ENCODE measurements at regions not wholly inside any gene's neighbourhood (a gene's known extent, or its start where the extent isn't known, plus 50 kb on each side); places are given as distances from the start of the nearest gene placed in this dataset.

DNA sequence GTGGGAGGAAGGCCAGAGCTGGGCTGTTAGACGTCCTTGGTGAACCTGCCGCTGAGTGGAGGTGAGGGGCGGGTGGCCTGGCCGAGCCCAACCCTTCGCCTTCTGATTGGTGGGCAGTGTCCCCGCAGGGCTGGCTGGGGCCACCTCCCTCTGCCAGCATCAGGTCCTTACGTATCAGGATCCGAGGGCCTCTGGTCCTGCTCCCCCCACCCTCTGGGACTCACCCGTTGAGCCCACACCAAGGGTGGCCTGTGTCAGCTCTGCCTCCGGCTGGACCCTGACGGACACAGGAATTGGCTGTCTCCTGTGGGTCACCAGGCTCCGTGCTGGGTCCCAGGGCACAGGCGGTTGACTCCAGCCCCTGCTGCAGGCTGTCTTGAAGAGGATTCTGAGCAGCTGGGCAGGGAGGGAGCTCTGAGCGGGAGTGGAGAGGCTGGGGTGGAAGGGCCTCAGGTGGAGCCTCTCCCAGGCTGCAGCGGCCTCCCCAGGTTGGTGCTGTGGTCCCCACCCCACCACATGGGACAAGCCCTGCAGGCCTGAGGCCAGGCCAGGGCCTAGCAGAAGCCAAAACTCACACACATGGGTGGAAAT lies 58.4 kb upstream of the NKX1-1 start:
- Mint-ChIP-seq H3K4me3 (no peak overlapping the region), H3K27me3 (ENCODE audit: low read depth) (peaks cover 48% of the 10 kb centered on the region), H3K36me3 (ENCODE audit: low read depth) (peaks cover 13% of the 10 kb centered on the region), H3K4me1 (peaks cover 4% of the 10 kb centered on the region), H3K27ac (no peak overlapping the region), H3K9me3 (peaks cover 13% of the 10 kb centered on the region)
- TF ChIP-seq, protein P1, sequence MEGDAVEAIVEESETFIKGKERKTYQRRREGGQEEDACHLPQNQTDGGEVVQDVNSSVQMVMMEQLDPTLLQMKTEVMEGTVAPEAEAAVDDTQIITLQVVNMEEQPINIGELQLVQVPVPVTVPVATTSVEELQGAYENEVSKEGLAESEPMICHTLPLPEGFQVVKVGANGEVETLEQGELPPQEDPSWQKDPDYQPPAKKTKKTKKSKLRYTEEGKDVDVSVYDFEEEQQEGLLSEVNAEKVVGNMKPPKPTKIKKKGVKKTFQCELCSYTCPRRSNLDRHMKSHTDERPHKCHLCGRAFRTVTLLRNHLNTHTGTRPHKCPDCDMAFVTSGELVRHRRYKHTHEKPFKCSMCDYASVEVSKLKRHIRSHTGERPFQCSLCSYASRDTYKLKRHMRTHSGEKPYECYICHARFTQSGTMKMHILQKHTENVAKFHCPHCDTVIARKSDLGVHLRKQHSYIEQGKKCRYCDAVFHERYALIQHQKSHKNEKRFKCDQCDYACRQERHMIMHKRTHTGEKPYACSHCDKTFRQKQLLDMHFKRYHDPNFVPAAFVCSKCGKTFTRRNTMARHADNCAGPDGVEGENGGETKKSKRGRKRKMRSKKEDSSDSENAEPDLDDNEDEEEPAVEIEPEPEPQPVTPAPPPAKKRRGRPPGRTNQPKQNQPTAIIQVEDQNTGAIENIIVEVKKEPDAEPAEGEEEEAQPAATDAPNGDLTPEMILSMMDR (IDR thresholded peaks at IDR 0.05; ENCODE audit: unreplicated experiment in 3 of 3): no peak

DNA sequence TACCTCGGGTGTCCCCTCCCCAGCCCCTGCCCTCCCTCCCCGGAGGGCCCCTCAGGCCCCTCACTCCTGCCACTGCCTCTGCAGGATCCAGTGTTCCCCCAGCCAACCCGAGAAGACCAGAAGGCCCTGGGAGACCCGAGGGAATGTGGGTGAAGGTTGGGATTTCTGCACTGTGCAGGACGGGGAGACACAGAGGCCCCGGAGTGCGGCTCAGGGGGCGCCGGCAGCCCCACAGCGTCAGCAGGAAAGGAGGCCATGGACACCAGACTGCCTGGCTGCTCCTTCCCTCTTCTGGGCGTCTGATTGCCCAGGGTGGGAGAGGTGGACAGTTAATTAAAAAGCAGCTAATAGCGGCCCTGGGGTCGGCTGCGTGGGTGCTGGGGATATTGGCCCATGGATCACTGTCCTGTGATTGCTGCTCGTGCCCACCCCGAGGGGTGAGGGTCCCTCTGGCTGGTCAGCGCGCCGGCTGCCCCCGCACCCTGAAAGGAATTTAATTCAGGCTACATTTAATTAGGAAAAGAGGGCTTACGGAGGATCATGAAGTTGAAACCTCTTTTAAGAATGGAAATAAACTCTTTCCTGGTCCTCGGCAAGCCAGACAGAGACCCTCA lies 57.8 kb upstream of the NKX1-1 start:
- Mint-ChIP-seq H3K4me3 (no peak overlapping the region), H3K27ac (no peak overlapping the region), H3K36me3 (ENCODE audit: low read depth) (peaks cover 13% of the 10 kb centered on the region), H3K9me3 (peaks cover 13% of the 10 kb centered on the region), H3K27me3 (ENCODE audit: low read depth) (peaks cover 48% of the 10 kb centered on the region), H3K4me1 (peaks cover 4% of the 10 kb centered on the region)
- TF ChIP-seq, protein P1 (IDR thresholded peaks at IDR 0.05; ENCODE audit: unreplicated experiment in 3 of 3): no peak

DNA sequence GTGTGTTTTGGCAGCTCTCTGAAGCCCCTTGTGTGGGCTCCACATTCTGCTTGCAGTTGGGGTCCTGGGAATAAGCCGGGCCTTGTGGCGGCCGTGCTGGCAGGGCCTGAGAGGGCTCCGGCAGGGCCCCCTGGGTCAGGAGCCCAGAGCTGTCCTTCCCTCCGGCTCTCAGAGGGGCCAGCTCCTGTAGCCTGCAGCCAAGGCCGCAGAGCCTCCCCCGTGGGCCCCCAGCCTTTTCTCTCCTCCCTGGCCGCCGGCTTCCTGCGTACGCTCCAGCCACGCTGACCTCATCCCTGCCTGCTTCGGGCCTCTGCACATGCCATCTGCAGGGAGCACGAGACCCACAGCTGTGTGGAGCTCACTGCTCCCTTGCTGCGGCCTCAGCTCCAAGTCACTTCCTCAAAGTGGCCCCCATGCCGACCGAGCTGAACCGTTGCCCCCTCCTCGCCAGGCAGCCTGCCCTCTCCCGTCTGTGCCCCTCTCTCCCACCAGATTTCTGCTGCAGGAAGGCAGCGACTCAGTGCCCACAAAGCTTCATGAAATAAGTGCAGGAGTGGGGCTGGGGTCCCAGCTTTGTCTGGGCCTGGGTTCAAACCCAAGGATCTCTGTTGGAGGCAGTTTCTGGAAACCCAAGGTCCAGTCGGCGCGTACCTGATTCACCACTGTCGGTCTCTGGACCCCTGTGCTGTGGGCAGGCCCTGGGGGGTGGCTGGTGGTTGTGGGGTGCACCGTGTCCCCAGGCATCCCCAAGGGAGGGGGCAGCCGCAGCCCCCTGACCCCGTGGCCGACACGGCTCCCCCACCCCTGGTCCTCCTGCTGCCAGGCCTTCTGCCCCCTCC lies 57.1 kb upstream of the NKX1-1 start:
- Mint-ChIP-seq H3K9me3 (peaks cover 13% of the 10 kb centered on the region), H3K27ac (peak overlapping the region in 2 of 3 experiments; percentile 44 to 69), H3K4me1 (peaks cover 4% of the 10 kb centered on the region), H3K36me3 (ENCODE audit: low read depth) (peaks cover 12% of the 10 kb centered on the region), H3K27me3 (ENCODE audit: low read depth) (peaks cover 49% of the 10 kb centered on the region), H3K4me3 (peak overlapping the region in 1 of 3 experiments; percentile 8)
- TF ChIP-seq, protein P1 (IDR thresholded peaks at IDR 0.05; ENCODE audit: unreplicated experiment in 3 of 3): no peak

DNA sequence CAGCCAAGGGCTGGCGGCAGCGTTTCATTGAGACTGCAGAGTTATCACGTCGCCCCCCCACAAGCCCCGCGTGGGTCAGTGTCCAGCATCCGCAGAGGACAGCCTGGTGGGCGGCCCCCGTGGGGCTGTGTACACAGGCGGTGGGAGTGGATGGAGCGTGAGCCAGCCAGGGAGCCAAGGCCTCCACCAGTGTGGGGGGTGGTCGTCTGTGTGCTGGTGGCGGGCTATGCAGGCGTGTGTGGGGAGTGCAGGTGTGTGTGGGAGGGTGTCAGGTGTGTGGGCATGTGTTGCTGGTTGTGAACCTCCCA lies 56.5 kb upstream of the NKX1-1 start:
- TF ChIP-seq, protein P1 (IDR thresholded peaks at IDR 0.05; ENCODE audit: unreplicated experiment in 3 of 3): no peak
- H3K27me3 Mint-ChIP-seq (ENCODE audit: low read depth): peaks cover 49% of the 10 kb centered on the region
- H3K4me1 Mint-ChIP-seq: peaks cover 4% of the 10 kb centered on the region
- peaks cover 6% of the 10 kb centered on the region for H3K36me3 Mint-ChIP-seq (ENCODE audit: low read depth)
- H3K4me3 Mint-ChIP-seq: no peak overlapping the region
- peaks cover 8% of the 10 kb centered on the region for H3K9me3 Mint-ChIP-seq
- H3K27ac Mint-ChIP-seq: no peak overlapping the region

DNA sequence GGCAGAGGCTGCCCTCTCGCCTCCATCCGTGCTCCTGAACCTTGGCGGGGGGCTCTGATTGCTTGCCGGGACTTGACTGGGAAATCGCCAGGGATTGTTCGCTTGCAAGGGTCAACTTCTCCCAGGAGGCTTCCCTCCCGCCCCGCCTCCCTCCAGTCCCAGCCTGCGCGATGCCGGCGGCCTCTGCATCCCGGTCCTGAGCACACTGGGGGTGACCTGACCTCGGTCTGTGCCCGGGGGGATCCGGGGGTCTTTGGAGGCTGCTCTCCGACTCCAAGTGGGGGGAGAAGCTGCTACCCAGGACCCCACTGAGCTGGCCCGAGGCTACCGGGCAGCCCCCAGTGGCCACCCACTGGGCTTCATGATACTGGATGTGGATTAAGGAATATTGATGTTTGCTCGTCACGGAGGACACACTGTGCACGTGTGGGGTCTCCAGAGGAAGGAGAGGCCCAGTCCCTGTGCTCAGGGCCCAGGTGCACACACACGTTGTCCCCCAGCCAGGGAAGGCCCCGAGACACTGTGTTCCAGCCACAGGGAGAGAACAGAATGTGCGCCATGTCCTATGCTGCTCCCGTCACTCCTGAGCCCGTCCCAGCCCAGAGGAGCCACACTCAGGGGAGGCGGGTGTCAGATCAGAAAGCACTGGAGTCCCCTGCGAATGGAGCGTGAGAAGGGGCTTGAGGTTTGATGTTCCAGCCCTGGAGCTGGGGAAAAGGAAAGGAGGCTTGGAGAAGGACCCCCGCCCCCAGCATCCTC lies 55.9 kb upstream of the NKX1-1 start:
- TF ChIP-seq, protein P1 (IDR thresholded peaks at IDR 0.05; ENCODE audit: unreplicated experiment in 3 of 3): no peak
- H3K27ac Mint-ChIP-seq: no peak overlapping the region
- peaks cover 51% of the 10 kb centered on the region for H3K27me3 Mint-ChIP-seq (ENCODE audit: low read depth)
- peaks cover 4% of the 10 kb centered on the region for H3K4me1 Mint-ChIP-seq
- peaks cover under 1% of the 10 kb centered on the region for H3K36me3 Mint-ChIP-seq (ENCODE audit: low read depth)
- no peak overlapping the region for H3K4me3 Mint-ChIP-seq
- peaks cover 3% of the 10 kb centered on the region for H3K9me3 Mint-ChIP-seq

Measured in nephron (organoid).